ENCODE measurements at regions not wholly inside any gene's neighbourhood (a gene's known extent, or its start where the extent isn't known, plus 50 kb on each side); places are given as distances from the start of the nearest gene placed in this dataset.

DNA sequence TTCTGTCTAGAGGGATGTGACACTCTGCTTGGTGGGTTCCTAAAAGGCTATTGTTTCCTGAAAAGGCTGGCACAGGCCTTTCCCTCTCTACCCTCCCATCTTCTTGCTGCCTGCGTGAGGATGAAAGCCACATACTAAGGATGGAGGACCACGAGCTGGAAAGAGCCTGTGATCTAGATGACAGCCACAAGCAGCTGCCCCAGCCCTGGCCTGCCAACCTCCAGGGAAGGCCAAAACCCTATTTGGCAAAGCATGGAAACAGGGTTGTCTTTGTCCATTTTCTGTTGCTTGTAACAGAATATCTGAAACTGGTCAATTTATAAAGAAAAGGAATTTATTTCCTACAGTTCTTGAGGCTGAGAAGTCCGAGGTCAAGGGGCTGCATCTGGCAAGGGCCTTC is 144.5 kb downstream of the FBLN2 start:
- Histone ChIP-seq H3K9me3 (ENCODE audit: low read length) (no peaks in the 10 kb centered on the region), H3K4me3 (ENCODE audit: low read length) (no peak overlapping the region), H3K27me3 (ENCODE audit: insufficient read depth, low read depth, low read length) (no peaks in the 10 kb centered on the region), H4K20me1 (ENCODE audit: insufficient read depth) (no peaks in the 10 kb centered on the region), H3K4me2 (ENCODE audit: low read length) (no peak overlapping the region), H2AFZ (ENCODE audit: low read depth, low read length) (no peak overlapping the region), H3K79me2 (replicated peaks; ENCODE audit: insufficient read depth, low read length) (no peaks in the 10 kb centered on the region), H3K36me3 (ENCODE audit: insufficient read depth, low read length) (no peaks in the 10 kb centered on the region), H3K9ac (ENCODE audit: low read length) (no peak overlapping the region), H3K27ac (ENCODE audit: low read length) (no peak overlapping the region), H3K9me2 (ENCODE audit: insufficient read depth, low read length) (no peaks in the 10 kb centered on the region), H3F3A (ENCODE audit: insufficient read depth, low read length, poor library complexity, severe bottlenecking) (no peaks in the 10 kb centered on the region)
- TF ChIP-seq MXI1 (conservative IDR thresholded peaks at IDR 0.05; ENCODE audit: poor library complexity, severe bottlenecking) (no peak), REST (IDR thresholded peaks at IDR 0.05; ENCODE audit: borderline replicate concordance) (no peak), EZH2 (IDR thresholded peaks at IDR 0.05; ENCODE audit: borderline replicate concordance, insufficient read depth, low read length, poor library complexity, severe bottlenecking) (no peak), SMC3 (conservative IDR thresholded peaks at IDR 0.05; ENCODE audit: poor library complexity) (no peak), POLR2AphosphoS5 (IDR thresholded peaks at IDR 0.05) (no peak), RAD21 (conservative IDR thresholded peaks at IDR 0.05) (no peak), TAF1 (IDR thresholded peaks at IDR 0.05; ENCODE audit: low read depth) (no peak), EP300 (conservative IDR thresholded peaks at IDR 0.05; ENCODE audit: poor library complexity, severe bottlenecking) (no peak)
- TF ChIP-seq, protein P1, sequence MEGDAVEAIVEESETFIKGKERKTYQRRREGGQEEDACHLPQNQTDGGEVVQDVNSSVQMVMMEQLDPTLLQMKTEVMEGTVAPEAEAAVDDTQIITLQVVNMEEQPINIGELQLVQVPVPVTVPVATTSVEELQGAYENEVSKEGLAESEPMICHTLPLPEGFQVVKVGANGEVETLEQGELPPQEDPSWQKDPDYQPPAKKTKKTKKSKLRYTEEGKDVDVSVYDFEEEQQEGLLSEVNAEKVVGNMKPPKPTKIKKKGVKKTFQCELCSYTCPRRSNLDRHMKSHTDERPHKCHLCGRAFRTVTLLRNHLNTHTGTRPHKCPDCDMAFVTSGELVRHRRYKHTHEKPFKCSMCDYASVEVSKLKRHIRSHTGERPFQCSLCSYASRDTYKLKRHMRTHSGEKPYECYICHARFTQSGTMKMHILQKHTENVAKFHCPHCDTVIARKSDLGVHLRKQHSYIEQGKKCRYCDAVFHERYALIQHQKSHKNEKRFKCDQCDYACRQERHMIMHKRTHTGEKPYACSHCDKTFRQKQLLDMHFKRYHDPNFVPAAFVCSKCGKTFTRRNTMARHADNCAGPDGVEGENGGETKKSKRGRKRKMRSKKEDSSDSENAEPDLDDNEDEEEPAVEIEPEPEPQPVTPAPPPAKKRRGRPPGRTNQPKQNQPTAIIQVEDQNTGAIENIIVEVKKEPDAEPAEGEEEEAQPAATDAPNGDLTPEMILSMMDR (IDR thresholded peaks at IDR 0.05; ENCODE audit: poor library complexity, severe bottlenecking) = no peak

DNA sequence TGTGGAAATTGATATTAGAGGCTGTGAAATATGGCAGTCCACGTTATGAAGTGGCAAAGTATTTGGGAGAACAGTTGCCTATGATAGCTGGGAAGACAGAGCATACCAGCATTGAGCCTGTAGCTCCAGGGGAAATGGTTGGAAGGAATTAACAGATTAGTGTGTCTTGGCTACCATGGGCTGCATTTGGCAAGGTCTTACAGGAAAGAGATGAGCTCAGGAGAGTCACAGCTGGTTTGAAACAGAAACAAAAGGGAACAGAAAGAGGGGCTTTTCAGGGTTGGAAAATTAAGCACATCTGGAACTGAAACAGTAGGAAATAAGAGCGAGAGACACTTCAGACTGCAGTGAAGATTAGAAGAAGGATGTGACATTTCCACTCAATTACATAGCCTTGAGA is 141.7 kb downstream of the FBLN2 start:
- H3F3A ChIP-seq (ENCODE audit: insufficient read depth, low read length, poor library complexity, severe bottlenecking) = no peaks in the 10 kb centered on the region
- H3K27ac ChIP-seq (ENCODE audit: low read length) = peak overlapping the region; percentile 43
- H3K9ac ChIP-seq (ENCODE audit: low read length) = peak overlapping the region; percentile 1
- no peaks in the 10 kb centered on the region for H3K9me3 ChIP-seq (ENCODE audit: low read length)
- no peaks in the 10 kb centered on the region for H3K9me2 ChIP-seq (ENCODE audit: insufficient read depth, low read length)
- no peaks in the 10 kb centered on the region for H3K27me3 ChIP-seq (ENCODE audit: insufficient read depth, low read depth, low read length)
- no peak for TF ChIP-seq EZH2 (IDR thresholded peaks at IDR 0.05; ENCODE audit: borderline replicate concordance, insufficient read depth, low read length, poor library complexity, severe bottlenecking)
- TF ChIP-seq RAD21 (conservative IDR thresholded peaks at IDR 0.05) = no peak
- no peak for TF ChIP-seq EP300 (conservative IDR thresholded peaks at IDR 0.05; ENCODE audit: poor library complexity, severe bottlenecking)
- TF ChIP-seq REST (IDR thresholded peaks at IDR 0.05; ENCODE audit: borderline replicate concordance) = peak; percentile 22
- H3K4me2 ChIP-seq (ENCODE audit: low read length) = peak overlapping the region; percentile 44
- H3K79me2 ChIP-seq (replicated peaks; ENCODE audit: insufficient read depth, low read length) = no peaks in the 10 kb centered on the region
- H3K36me3 ChIP-seq (ENCODE audit: insufficient read depth, low read length) = no peaks in the 10 kb centered on the region
- H3K4me3 ChIP-seq (ENCODE audit: low read length) = peak overlapping the region; percentile 5
- no peaks in the 10 kb centered on the region for H4K20me1 ChIP-seq (ENCODE audit: insufficient read depth)
- H2AFZ ChIP-seq (ENCODE audit: low read depth, low read length) = peak overlapping the region; percentile 18

Data from neural cell (in vitro differentiated cells).